ENCODE measurements at regions not wholly inside any gene's neighbourhood (a gene's known extent, or its start where the extent isn't known, plus 50 kb on each side); places are given as distances from the start of the nearest gene placed in this dataset.
"Not testable (repeated sequence)": the region's sequence is repeated elsewhere in the genome, so short reads cannot be mapped to it uniquely, and the experiment has no call there.

DNA sequence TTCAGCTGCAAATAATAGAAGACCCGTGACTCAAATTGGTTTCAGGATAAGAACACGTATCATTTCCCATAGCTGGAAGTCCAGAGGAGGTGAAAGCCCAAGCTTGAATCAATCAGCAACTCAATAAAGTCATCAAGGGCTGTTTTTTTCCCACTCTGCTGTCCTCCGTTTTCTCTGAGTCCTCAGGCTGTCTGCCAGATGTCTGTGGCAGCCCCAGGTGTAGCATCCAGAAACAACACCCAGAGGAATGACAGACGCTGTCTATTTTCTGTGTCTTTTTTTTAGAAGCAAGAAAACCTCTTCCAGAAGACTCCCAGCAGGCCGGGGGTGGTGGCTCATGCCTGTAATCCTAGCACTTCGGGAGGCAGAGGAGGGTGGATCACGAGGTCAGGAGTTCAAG, 204.4 kb downstream of the FAM43A start:
- WGBS, 2 donors, result 73 to 78% methylated on average over 7 of the region's 7 CpGs
- intact Hi-C loops (cut with DNase I), result no loop called here
- H3K9me3 ChIP-seq, result no peaks in the 10 kb centered on the region
- H3K4me3 ChIP-seq (replicated peaks in 1 of 3), result no peak overlapping the region
- TF ChIP-seq POLR2A (IDR thresholded peaks at IDR 0.05) (no peak), CTCF (IDR thresholded peaks at IDR 0.05) (no peak)
- DNase-seq, result no peak
- no peaks in the 10 kb centered on the region for H3K36me3 ChIP-seq
- H3K27ac ChIP-seq, result no peak overlapping the region
- no peaks in the 10 kb centered on the region for H3K4me1 ChIP-seq
- H3K27me3 ChIP-seq, result no peaks in the 10 kb centered on the region

GRCh38 chr3:194893121-194893987, 207.7 kb downstream of the FAM43A start:
- intact Hi-C loops (cut with DNase I), result no loop called here
- Histone ChIP-seq H3K4me1 (no peaks in the 10 kb centered on the region), H3K27ac (no peak overlapping the region), H3K4me3 (replicated peaks in 1 of 3) (no peak overlapping the region), H3K36me3 (no peaks in the 10 kb centered on the region), H3K9me3 (no peaks in the 10 kb centered on the region), H3K27me3 (no peaks in the 10 kb centered on the region)
- WGBS, 2 donors, result 79 to 88% methylated on average over 4 of the region's 4 CpGs
- TF ChIP-seq POLR2A (IDR thresholded peaks at IDR 0.05) (no peak), CTCF (IDR thresholded peaks at IDR 0.05) (no peak)
- no peak for DNase-seq

DNA sequence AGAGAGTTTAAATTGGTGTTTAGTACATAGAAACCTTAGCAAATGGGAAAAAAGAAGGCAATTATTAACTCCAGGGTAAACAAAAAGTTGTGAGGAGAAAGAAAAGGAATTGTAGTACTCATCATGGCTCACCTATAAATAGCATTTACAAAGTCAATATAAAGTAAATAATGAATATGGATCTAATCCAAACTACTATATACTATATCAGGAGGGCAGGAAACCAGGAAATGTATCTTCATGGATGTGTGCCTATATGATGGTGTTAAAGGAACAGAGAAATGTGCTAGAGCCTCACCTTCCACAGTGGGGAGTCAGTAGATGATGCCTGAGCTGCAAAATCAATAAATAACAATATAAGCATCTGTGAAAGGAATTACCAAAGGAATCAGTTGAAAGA, 208.9 kb downstream of the FAM43A start:
- TF ChIP-seq POLR2A (IDR thresholded peaks at IDR 0.05), result no peak
- TF ChIP-seq CTCF (IDR thresholded peaks at IDR 0.05), result no peak
- H3K27me3 ChIP-seq, result no peaks in the 10 kb centered on the region
- H3K36me3 ChIP-seq, result no peaks in the 10 kb centered on the region
- H3K4me1 ChIP-seq, result no peaks in the 10 kb centered on the region
- H3K27ac ChIP-seq, result no peak overlapping the region
- DNase-seq, result no peak
- no peaks in the 10 kb centered on the region for H3K9me3 ChIP-seq
- intact Hi-C loops (cut with DNase I), result no loop called here
- H3K4me3 ChIP-seq (replicated peaks in 1 of 3), result no peak overlapping the region

- H3K4me1 ChIP-seq, result no peaks in the 10 kb centered on the region
- DNase-seq, result no peak
- H3K4me3 ChIP-seq (replicated peaks in 1 of 3), result no peak overlapping the region
- no peaks in the 10 kb centered on the region for H3K9me3 ChIP-seq
- no peaks in the 10 kb centered on the region for H3K36me3 ChIP-seq
- H3K27ac ChIP-seq, result no peak overlapping the region
- TF ChIP-seq POLR2A (IDR thresholded peaks at IDR 0.05) (no peak), CTCF (IDR thresholded peaks at IDR 0.05) (no peak)
- 82 to 85% methylated on average over 4 of the region's 4 CpGs for WGBS, 2 donors
- no peaks in the 10 kb centered on the region for H3K27me3 ChIP-seq
- intact Hi-C loops (cut with DNase I), result no loop called here
Observed at GRCh38 chr3:194900854-194901522, 215.3 kb downstream of the FAM43A start.

DNA sequence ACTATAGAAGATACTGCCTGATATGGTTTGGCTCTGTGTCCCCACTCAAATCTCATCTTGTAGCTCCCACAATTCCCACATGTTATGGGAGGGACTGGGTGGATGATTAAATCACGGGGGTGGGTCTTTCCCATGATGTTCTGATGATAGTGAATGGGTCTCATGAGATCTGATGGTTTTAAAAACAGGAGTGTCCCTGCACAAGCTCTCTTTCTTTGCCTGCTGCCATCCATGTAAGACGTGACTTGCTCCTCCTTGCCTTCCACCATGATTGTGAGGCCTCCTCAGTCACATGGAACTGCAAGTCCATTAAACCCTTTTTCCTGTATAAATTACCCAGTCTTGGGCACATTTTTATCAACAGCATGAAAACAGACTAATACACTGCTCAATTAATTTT, 217.8 kb downstream of the FAM43A start:
- H3K4me1 ChIP-seq; H3K27me3 ChIP-seq; H3K27ac ChIP-seq; intact Hi-C loops (cut with DNase I); H3K9me3 ChIP-seq; DNase-seq; H3K4me3 ChIP-seq (replicated peaks in 1 of 3); H3K36me3 ChIP-seq: not testable (repeated sequence)
- 78 to 89% methylated on average over 2 of the region's 2 CpGs for WGBS, 2 donors

GRCh38 chr3:194904999-194905398, 219.3 kb downstream of the FAM43A start:
- H3K4me1 ChIP-seq; H3K9me3 ChIP-seq; intact Hi-C loops (cut with DNase I); H3K4me3 ChIP-seq (replicated peaks in 1 of 3); H3K27ac ChIP-seq; DNase-seq; H3K36me3 ChIP-seq; H3K27me3 ChIP-seq: not testable (repeated sequence)
- 93 to 95% methylated on average over 3 of the region's 3 CpGs for WGBS, 2 donors

Measured in thyroid gland (tissue), 4 donors.